ENCODE measurements at regions not wholly inside any gene's neighbourhood (a gene's known extent, or its start where the extent isn't known, plus 50 kb on each side); places are given as distances from the start of the nearest gene placed in this dataset.

DNA sequence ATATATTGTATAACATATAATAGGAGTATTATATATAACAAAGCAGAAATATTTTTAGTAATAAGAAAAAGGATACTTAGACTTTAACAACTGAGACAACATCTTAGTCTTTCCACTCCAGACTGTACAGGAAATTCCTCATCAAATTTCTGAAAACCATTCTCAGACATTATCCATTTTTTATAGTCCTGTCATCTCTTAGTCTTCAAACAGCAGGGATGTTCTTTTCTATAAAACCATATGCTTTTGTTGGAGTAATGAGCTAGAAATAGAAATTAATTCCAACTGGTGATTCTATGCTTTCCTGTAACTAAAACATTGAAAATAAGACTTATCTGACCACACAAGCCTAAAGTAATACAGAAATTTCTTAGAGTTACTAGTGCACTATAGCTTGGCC lies 82.2 kb upstream of the CSNK1A1L start:
- Histone ChIP-seq H3K27me3 (replicated peaks; ENCODE audit: insufficient read depth, low read length) (no peaks in the 10 kb centered on the region), H3F3A (ENCODE audit: insufficient read depth, low read length) (no peaks in the 10 kb centered on the region), H3K4me1 (ENCODE audit: low read length) (no peaks in the 10 kb centered on the region), H3K9me3 (replicated peaks; ENCODE audit: insufficient read depth, low read length) (no peaks in the 10 kb centered on the region), H2AFZ (ENCODE audit: low read length) (no peak overlapping the region), H3K9me2 (replicated peaks; ENCODE audit: insufficient read depth, low read length) (no peaks in the 10 kb centered on the region), H3K4me3 (ENCODE audit: low read length) (no peak overlapping the region), H3K4me2 (ENCODE audit: low read depth, low read length) (no peak overlapping the region), H3K9ac (ENCODE audit: low read length) (no peak overlapping the region), H4K20me1 (ENCODE audit: insufficient read depth, low read length) (no peaks in the 10 kb centered on the region), H3K27ac (ENCODE audit: low read length) (no peak overlapping the region), H3K79me2 (ENCODE audit: low read length) (no peaks in the 10 kb centered on the region), H3K36me3 (replicated peaks; ENCODE audit: insufficient read depth, low read length) (no peaks in the 10 kb centered on the region)
- no peak for DNase-seq
- no peak for TF ChIP-seq EZH2 (optimal IDR thresholded peaks at IDR 0.05; ENCODE audit: low read depth, low read length)
- TF ChIP-seq EZH2phosphoT487 (IDR thresholded peaks at IDR 0.05; ENCODE audit: low read length), result no peak

DNA sequence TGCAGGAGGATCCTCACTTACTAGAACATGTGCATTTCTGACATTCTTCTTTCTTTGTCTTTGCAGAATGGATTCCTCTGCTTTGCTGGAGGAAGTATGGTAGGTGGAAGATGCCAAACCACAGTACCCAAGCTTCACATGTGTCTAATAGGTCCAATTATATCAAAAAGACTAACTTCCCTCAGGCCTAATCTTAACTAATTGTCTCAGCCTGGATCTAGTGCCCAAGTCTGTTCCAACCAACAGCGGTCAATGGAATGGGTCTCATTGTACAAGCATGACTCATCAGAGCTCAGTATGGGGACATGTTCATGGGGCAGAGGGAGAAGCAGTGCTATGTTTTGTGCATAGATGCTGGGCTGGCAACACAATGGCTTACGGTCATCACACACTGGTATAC lies 81.6 kb upstream of the CSNK1A1L start:
- H3K9ac ChIP-seq (ENCODE audit: low read length), result no peak overlapping the region
- no peaks in the 10 kb centered on the region for H4K20me1 ChIP-seq (ENCODE audit: insufficient read depth, low read length)
- H3K9me2 ChIP-seq (replicated peaks; ENCODE audit: insufficient read depth, low read length), result no peaks in the 10 kb centered on the region
- H2AFZ ChIP-seq (ENCODE audit: low read length), result no peak overlapping the region
- no peaks in the 10 kb centered on the region for H3K4me1 ChIP-seq (ENCODE audit: low read length)
- no peak overlapping the region for H3K27ac ChIP-seq (ENCODE audit: low read length)
- no peak for DNase-seq
- H3K4me3 ChIP-seq (ENCODE audit: low read length), result no peak overlapping the region
- H3K36me3 ChIP-seq (replicated peaks; ENCODE audit: insufficient read depth, low read length), result no peaks in the 10 kb centered on the region
- no peaks in the 10 kb centered on the region for H3F3A ChIP-seq (ENCODE audit: insufficient read depth, low read length)
- H3K9me3 ChIP-seq (replicated peaks; ENCODE audit: insufficient read depth, low read length), result no peaks in the 10 kb centered on the region
- no peaks in the 10 kb centered on the region for H3K79me2 ChIP-seq (ENCODE audit: low read length)
- no peaks in the 10 kb centered on the region for H3K27me3 ChIP-seq (replicated peaks; ENCODE audit: insufficient read depth, low read length)
- TF ChIP-seq EZH2phosphoT487 (IDR thresholded peaks at IDR 0.05; ENCODE audit: low read length) (no peak), EZH2 (optimal IDR thresholded peaks at IDR 0.05; ENCODE audit: low read depth, low read length) (no peak)
- TF ChIP-seq, protein P1, sequence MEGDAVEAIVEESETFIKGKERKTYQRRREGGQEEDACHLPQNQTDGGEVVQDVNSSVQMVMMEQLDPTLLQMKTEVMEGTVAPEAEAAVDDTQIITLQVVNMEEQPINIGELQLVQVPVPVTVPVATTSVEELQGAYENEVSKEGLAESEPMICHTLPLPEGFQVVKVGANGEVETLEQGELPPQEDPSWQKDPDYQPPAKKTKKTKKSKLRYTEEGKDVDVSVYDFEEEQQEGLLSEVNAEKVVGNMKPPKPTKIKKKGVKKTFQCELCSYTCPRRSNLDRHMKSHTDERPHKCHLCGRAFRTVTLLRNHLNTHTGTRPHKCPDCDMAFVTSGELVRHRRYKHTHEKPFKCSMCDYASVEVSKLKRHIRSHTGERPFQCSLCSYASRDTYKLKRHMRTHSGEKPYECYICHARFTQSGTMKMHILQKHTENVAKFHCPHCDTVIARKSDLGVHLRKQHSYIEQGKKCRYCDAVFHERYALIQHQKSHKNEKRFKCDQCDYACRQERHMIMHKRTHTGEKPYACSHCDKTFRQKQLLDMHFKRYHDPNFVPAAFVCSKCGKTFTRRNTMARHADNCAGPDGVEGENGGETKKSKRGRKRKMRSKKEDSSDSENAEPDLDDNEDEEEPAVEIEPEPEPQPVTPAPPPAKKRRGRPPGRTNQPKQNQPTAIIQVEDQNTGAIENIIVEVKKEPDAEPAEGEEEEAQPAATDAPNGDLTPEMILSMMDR (IDR thresholded peaks at IDR 0.05; ENCODE audit: low read length), result no peak
- H3K4me2 ChIP-seq (ENCODE audit: low read depth, low read length), result no peak overlapping the region

DNA sequence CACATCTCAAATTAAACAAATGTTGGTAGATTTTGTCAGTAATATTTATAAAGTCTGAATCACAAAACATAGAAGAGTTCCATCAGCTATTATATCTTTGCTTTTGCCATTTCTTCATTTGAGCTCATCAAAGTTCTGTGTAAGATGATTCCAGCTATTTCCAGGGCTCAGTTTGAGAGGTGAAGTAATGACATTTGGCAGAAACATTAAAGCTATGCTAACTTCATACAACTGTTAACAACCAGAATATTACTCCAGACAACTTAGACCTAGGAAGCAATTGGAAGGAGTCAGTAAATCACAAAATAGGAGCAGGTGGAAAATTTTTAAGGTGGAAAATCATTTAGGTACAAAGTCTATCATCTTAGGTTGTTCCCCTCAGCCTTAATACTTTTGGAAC lies 76.2 kb upstream of the CSNK1A1L start:
- Histone ChIP-seq H3K9ac (ENCODE audit: low read length) (no peak overlapping the region), H3K4me1 (ENCODE audit: low read length) (no peaks in the 10 kb centered on the region), H3F3A (ENCODE audit: insufficient read depth, low read length) (no peaks in the 10 kb centered on the region), H3K27ac (ENCODE audit: low read length) (no peak overlapping the region), H3K79me2 (ENCODE audit: low read length) (no peaks in the 10 kb centered on the region), H3K27me3 (replicated peaks; ENCODE audit: insufficient read depth, low read length) (no peaks in the 10 kb centered on the region), H4K20me1 (ENCODE audit: insufficient read depth, low read length) (no peaks in the 10 kb centered on the region), H3K9me2 (replicated peaks; ENCODE audit: insufficient read depth, low read length) (no peaks in the 10 kb centered on the region), H3K4me2 (ENCODE audit: low read depth, low read length) (no peak overlapping the region), H3K36me3 (replicated peaks; ENCODE audit: insufficient read depth, low read length) (no peaks in the 10 kb centered on the region), H3K9me3 (replicated peaks; ENCODE audit: insufficient read depth, low read length) (no peaks in the 10 kb centered on the region), H2AFZ (ENCODE audit: low read length) (no peak overlapping the region), H3K4me3 (ENCODE audit: low read length) (no peak overlapping the region)
- TF ChIP-seq EZH2phosphoT487 (IDR thresholded peaks at IDR 0.05; ENCODE audit: low read length) (no peak), EZH2 (optimal IDR thresholded peaks at IDR 0.05; ENCODE audit: low read depth, low read length) (no peak)
- TF ChIP-seq, protein P1 (IDR thresholded peaks at IDR 0.05; ENCODE audit: low read length), result no peak
- DNase-seq, result no peak

DNA sequence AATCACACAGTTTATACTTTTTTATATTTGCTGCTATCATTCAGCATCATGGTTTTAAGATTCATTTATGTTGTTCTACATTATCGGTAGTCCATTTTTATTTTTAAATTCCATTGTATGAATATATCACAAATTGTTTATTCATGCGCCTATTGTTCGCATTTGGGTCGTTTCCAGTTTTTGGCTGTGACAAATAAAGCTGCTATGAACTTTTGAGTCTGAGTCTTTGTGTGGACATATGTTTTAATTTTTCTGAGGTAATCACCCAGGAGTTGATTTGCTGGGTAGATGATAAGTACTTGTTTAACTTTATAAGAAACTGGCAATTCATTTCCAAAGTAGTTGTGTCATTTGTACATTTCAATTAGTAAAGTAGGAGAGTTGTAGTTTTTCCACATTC lies 74.2 kb upstream of the CSNK1A1L start:
- H3K4me2 ChIP-seq (ENCODE audit: low read depth, low read length), result no peak overlapping the region
- no peak for TF ChIP-seq EZH2 (optimal IDR thresholded peaks at IDR 0.05; ENCODE audit: low read depth, low read length)
- TF ChIP-seq, protein P1 (IDR thresholded peaks at IDR 0.05; ENCODE audit: low read length), result no peak
- TF ChIP-seq EZH2phosphoT487 (IDR thresholded peaks at IDR 0.05; ENCODE audit: low read length), result no peak
- no peaks in the 10 kb centered on the region for H3F3A ChIP-seq (ENCODE audit: insufficient read depth, low read length)
- no peaks in the 10 kb centered on the region for H3K4me1 ChIP-seq (ENCODE audit: low read length)
- H3K9me2 ChIP-seq (replicated peaks; ENCODE audit: insufficient read depth, low read length), result no peaks in the 10 kb centered on the region
- H2AFZ ChIP-seq (ENCODE audit: low read length), result no peak overlapping the region
- H4K20me1 ChIP-seq (ENCODE audit: insufficient read depth, low read length), result no peaks in the 10 kb centered on the region
- H3K9ac ChIP-seq (ENCODE audit: low read length), result no peak overlapping the region
- H3K79me2 ChIP-seq (ENCODE audit: low read length), result no peaks in the 10 kb centered on the region
- no peaks in the 10 kb centered on the region for H3K36me3 ChIP-seq (replicated peaks; ENCODE audit: insufficient read depth, low read length)
- no peak overlapping the region for H3K27ac ChIP-seq (ENCODE audit: low read length)
- no peak overlapping the region for H3K4me3 ChIP-seq (ENCODE audit: low read length)
- H3K9me3 ChIP-seq (replicated peaks; ENCODE audit: insufficient read depth, low read length), result no peaks in the 10 kb centered on the region
- no peak for DNase-seq
- H3K27me3 ChIP-seq (replicated peaks; ENCODE audit: insufficient read depth, low read length), result no peaks in the 10 kb centered on the region
